Activated T-helper 2 cell treated with anti-CD3 and anti-CD28 coated beads, Interferon-gamma antibody, Interleukin-2, Interleukin-4, amounts not matched to agents 10 μg/mL and 5 μg/mL and 100 μg/mL, durations not matched to agents 14 hours and 24 hours and 36 hours (primary cell): ENCODE measurements at regions not wholly inside any gene's neighbourhood (a gene's known extent, or its start where the extent isn't known, plus 50 kb on each side); places are given as distances from the start of the nearest gene placed in this dataset.

Source experiments
- DNase-seq: peaks from one replicate; pipeline ENCODE4 v3.0.0; 2021; ENCODE audit warnings: low spot score
- H3K27ac Mint-ChIP-seq: one replicate; pipeline ENCODE4 v1.8.0; 2021; ENCODE audit warnings: mixed read lengths
- H3K27me3 Mint-ChIP-seq: one replicate; pipeline ENCODE4 v1.8.0; 2021; ENCODE audit warnings: low read depth, mixed read lengths
- H3K36me3 Mint-ChIP-seq: one replicate; pipeline ENCODE4 v1.8.0; 2021; ENCODE audit warnings: low read depth, mixed read lengths
- H3K4me1 Mint-ChIP-seq: one replicate; pipeline ENCODE4 v1.8.0; 2021; ENCODE audit warnings: low read depth, mixed read lengths
- H3K4me3 Mint-ChIP-seq: one replicate; pipeline ENCODE4 v1.8.0; 2021; ENCODE audit warnings: low read depth, mild to moderate bottlenecking, moderate library complexity, mixed read lengths
- H3K9me3 Mint-ChIP-seq: one replicate; pipeline ENCODE4 v1.8.0; 2021; ENCODE audit warnings: mixed read lengths
- intact Hi-C: fragments of 100-400 bp; cut with micrococcal nuclease; formaldehyde crosslinking; loops from one replicate; pipeline ENCODE4 v1.15.1; 2023

- peaks cover 4% of the 10 kb centered on the region for H3K4me1 Mint-ChIP-seq
Measured at GRCh38 chr9:7947577-7947976, 148.0 kb upstream of the DMAC1 start.

DNA sequence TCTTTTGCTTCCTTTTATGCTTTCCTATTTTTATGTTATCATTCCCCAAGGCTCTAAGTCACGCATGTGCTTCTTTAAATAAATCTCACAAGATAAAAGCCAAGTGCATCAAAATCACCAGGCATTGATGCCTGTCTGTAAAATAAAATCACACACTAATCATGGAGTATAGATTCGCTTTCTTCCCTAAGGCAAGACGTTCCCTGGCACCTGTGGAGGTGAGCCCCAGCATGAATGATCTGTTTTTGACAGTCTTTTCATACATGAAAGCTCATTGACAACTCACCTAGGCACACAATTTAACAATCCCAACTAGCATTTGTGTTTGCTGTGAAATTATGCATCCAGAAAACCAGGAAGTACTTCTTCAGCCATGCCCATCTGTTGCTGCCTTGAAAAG is 146.9 kb upstream of the DMAC1 start:
- Mint-ChIP-seq H3K4me3 (no peak overlapping the region), H3K4me1 (peaks cover 4% of the 10 kb centered on the region), H3K9me3 (peaks cover 1% of the 10 kb centered on the region), H3K27ac (no peak overlapping the region), H3K36me3 (no peaks in the 10 kb centered on the region), H3K27me3 (no peaks in the 10 kb centered on the region)
- no peak for DNase-seq
- intact Hi-C loops, result no loop called here

More at GRCh38 chr9:7947577-7947976, 148.0 kb upstream of the DMAC1 start:
- intact Hi-C loops, result no loop called here
- no peaks in the 10 kb centered on the region for H3K9me3 Mint-ChIP-seq
- H3K4me3 Mint-ChIP-seq, result no peak overlapping the region
- no peak overlapping the region for H3K27ac Mint-ChIP-seq
- H3K36me3 Mint-ChIP-seq, result no peaks in the 10 kb centered on the region
- no peak for DNase-seq
- no peaks in the 10 kb centered on the region for H3K27me3 Mint-ChIP-seq

DNA sequence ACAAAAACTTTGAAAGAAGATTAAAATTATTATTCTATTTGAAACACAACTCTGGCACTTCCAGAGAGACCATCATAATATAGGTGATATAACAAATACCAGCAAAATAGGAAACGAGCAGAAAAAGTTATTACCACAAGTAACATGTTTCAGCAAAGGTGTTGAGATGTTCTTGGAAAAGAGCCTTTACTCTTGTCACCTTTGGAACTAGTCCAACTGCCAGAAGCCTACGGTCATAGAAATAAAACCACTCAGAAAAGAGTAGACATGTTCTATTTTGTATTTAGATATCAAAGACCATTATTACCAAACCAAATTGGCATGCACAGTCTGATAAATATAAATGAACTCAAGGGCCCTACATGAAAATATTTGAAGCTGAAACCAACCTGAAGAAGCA is 145.0 kb upstream of the DMAC1 start:
- H3K27me3 Mint-ChIP-seq, result no peaks in the 10 kb centered on the region
- H3K36me3 Mint-ChIP-seq, result peaks cover 6% of the 10 kb centered on the region
- H3K4me3 Mint-ChIP-seq, result no peak overlapping the region
- no peak for DNase-seq
- no peak overlapping the region for H3K27ac Mint-ChIP-seq
- intact Hi-C loops, result no loop called here
- H3K4me1 Mint-ChIP-seq, result peaks cover 4% of the 10 kb centered on the region
- peaks cover 20% of the 10 kb centered on the region for H3K9me3 Mint-ChIP-seq

DNA sequence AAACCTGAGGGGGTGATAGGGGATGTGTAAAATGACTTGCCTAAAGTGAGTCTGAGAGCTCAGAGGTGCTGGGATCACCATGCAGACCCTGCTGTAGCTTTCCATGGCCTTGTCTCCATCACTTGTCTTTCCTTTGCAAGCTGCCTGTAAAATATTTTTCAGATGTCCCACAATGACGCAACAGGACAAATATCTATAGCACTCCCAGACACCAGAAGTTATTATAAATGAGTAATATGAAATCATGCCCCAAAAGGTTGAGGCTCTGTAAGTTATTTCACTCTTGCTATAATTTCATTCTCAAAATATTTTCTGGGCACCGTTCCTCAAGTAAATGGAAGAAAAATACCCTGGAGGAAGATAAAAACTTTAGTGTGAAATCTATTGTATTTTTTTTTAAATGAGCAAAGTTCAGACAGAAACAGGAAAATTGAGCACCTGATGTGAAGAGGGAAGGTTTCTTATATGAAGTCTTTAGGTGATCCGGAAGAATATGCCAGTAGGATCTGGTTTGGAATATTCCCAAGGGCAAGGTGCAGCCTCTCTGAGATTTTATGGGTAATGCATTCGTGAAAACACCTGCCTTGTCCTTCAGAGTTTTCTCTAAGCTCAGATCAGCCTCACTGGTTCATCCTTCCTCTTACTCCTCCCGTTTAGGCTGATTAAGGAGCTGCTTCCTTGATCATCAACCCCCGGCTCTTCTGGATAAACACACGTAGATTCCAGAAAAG is 138.3 kb upstream of the DMAC1 start:
- intact Hi-C loops, result no loop called here
- Mint-ChIP-seq H3K36me3 (peaks cover 12% of the 10 kb centered on the region), H3K9me3 (peaks cover 37% of the 10 kb centered on the region), H3K27me3 (no peaks in the 10 kb centered on the region), H3K27ac (no peak overlapping the region), H3K4me3 (no peak overlapping the region), H3K4me1 (peaks cover 17% of the 10 kb centered on the region)
- DNase-seq, result no peak

- no peak for DNase-seq
- Mint-ChIP-seq H3K4me1 (peaks cover 17% of the 10 kb centered on the region), H3K27ac (no peak overlapping the region), H3K4me3 (no peak overlapping the region), H3K36me3 (peaks cover 12% of the 10 kb centered on the region), H3K27me3 (no peaks in the 10 kb centered on the region), H3K9me3 (peaks cover 37% of the 10 kb centered on the region)
- intact Hi-C loops, result no loop called here
Measured at GRCh38 chr9:7936996-7937395, 137.4 kb upstream of the DMAC1 start.

- Mint-ChIP-seq H3K27me3 (no peaks in the 10 kb centered on the region), H3K36me3 (peaks cover 12% of the 10 kb centered on the region), H3K4me3 (peak overlapping the region; percentile 37), H3K9me3 (peaks cover 32% of the 10 kb centered on the region), H3K27ac (peak overlapping the region; percentile 74), H3K4me1 (peaks cover 17% of the 10 kb centered on the region)
- DNase-seq, result no peak
- intact Hi-C loops, result no loop called here
Measured at GRCh38 chr9:7936163-7936562, 136.6 kb upstream of the DMAC1 start.

- Mint-ChIP-seq H3K9me3 (peaks cover 27% of the 10 kb centered on the region), H3K4me1 (peaks cover 17% of the 10 kb centered on the region), H3K27me3 (no peaks in the 10 kb centered on the region), H3K4me3 (peak overlapping the region; percentile 37), H3K27ac (peak overlapping the region; percentile 74), H3K36me3 (peaks cover 12% of the 10 kb centered on the region)
- intact Hi-C loops, result loop anchor here (1.0 kb wide), 1 partner anchor 39 kb away; no protein-coding TSS in a partner anchor
- DNase-seq, result peak; percentile 9
Measured at GRCh38 chr9:7935681-7936080, 136.1 kb upstream of the DMAC1 start.

DNA sequence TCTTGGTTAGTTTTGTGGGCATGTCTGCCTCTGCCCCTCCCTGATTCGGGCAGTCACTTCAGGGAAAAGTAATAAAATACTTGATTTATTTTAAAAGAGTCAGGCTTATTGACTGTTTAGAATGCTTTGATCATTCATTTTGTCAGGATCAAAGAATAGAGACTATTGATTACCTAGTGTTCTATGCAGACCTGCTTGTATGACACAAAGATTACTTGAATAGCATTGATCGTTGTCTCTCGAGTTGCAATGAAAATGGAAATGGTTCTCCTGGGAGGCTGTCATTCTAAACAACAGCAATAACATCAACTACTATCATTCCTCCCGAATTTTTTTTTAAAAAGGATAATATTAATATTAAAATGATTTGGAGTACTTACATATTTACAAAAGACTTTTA is 133.2 kb upstream of the DMAC1 start:
- Mint-ChIP-seq H3K27ac (no peak overlapping the region), H3K4me1 (peaks cover 17% of the 10 kb centered on the region)

GRCh38 chr9:7930613-7931012 is 131.0 kb upstream of the DMAC1 start:
- H3K36me3 Mint-ChIP-seq, result no peaks in the 10 kb centered on the region

More for the DNA sequence above, 133.2 kb upstream of the DMAC1 start:
- Mint-ChIP-seq H3K36me3 (peaks cover 3% of the 10 kb centered on the region), H3K4me3 (no peak overlapping the region), H3K9me3 (peaks cover 2% of the 10 kb centered on the region), H3K27me3 (no peaks in the 10 kb centered on the region)
- DNase-seq, result no peak
- intact Hi-C loops, result no loop called here

DNA sequence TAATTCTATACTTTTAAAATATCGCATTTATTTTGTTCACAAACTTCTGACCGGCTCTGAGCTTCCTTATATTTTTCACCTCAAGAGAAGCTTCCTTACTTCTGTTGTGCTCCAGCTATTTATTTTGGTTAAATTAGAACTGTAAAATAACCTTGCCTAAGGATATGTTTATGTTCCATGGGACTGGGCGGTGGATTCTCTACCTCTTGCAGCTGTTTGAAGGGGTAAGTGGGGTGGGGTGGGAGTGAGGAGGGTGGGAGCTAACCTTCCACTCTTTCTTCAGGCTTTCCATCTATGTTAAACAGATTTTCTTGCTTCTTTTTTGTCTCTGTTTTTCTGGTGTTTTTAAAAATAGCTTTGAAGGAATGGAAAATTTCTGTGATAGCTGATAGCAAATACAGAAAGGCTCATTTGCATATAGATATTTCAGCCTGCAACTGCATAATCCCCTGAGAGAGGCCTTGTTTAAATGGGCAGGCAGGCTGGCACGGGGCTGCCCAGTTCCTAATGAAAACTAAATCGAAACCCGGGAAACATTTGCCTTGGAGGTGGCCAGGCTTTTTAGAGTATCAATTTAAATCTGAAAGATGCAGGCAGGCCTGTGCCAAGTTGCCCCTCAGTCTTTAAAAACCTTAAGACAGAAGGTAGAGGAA is 122.1 kb upstream of the DMAC1 start:
- Mint-ChIP-seq H3K36me3 (no peaks in the 10 kb centered on the region), H3K9me3 (no peaks in the 10 kb centered on the region), H3K4me3 (no peak overlapping the region), H3K27me3 (no peaks in the 10 kb centered on the region), H3K4me1 (peaks cover 4% of the 10 kb centered on the region), H3K27ac (no peak overlapping the region)
- intact Hi-C loops, result no loop called here
- DNase-seq, result no peak

More at GRCh38 chr9:7930613-7931012, 131.0 kb upstream of the DMAC1 start:
- H3K4me3 Mint-ChIP-seq, result no peak overlapping the region
- H3K4me1 Mint-ChIP-seq, result peaks cover 7% of the 10 kb centered on the region
- no peaks in the 10 kb centered on the region for H3K27me3 Mint-ChIP-seq
- DNase-seq, result no peak
- H3K27ac Mint-ChIP-seq, result no peak overlapping the region
- H3K9me3 Mint-ChIP-seq, result no peaks in the 10 kb centered on the region
- intact Hi-C loops, result no loop called here

GRCh38 chr9:7912037-7912535 is 112.5 kb upstream of the DMAC1 start:
- H3K9me3 Mint-ChIP-seq, result no peaks in the 10 kb centered on the region
- intact Hi-C loops, result no loop called here
- no peak overlapping the region for H3K4me3 Mint-ChIP-seq
- H3K36me3 Mint-ChIP-seq, result no peaks in the 10 kb centered on the region
- no peak overlapping the region for H3K27ac Mint-ChIP-seq
- peaks cover 2% of the 10 kb centered on the region for H3K27me3 Mint-ChIP-seq
- DNase-seq, result no peak
- H3K4me1 Mint-ChIP-seq, result peaks cover 3% of the 10 kb centered on the region

GRCh38 chr9:7910426-7911020 is 110.9 kb upstream of the DMAC1 start:
- Mint-ChIP-seq H3K4me1 (peaks cover 9% of the 10 kb centered on the region), H3K9me3 (no peaks in the 10 kb centered on the region), H3K4me3 (no peak overlapping the region), H3K36me3 (no peaks in the 10 kb centered on the region), H3K27ac (no peak overlapping the region), H3K27me3 (peaks cover 2% of the 10 kb centered on the region)
- intact Hi-C loops, result no loop called here
- no peak for DNase-seq

GRCh38 chr9:7909537-7909936 is 110.0 kb upstream of the DMAC1 start:
- Mint-ChIP-seq H3K27ac (no peak overlapping the region), H3K4me1 (peaks cover 9% of the 10 kb centered on the region), H3K36me3 (no peaks in the 10 kb centered on the region), H3K4me3 (no peak overlapping the region), H3K27me3 (peaks cover 2% of the 10 kb centered on the region), H3K9me3 (no peaks in the 10 kb centered on the region)
- intact Hi-C loops, result no loop called here
- no peak for DNase-seq
